Gastrocnemius medialis (tissue), 4 donors: ENCODE measurements at regions not wholly inside any gene's neighbourhood (a gene's known extent, or its start where the extent isn't known, plus 50 kb on each side); places are given as distances from the start of the nearest gene placed in this dataset.

ENCODE experiments used
- POLR2A ChIP-seq, 2 donors: fragments of 450-650 bp; IDR thresholded peaks; one replicate each; pipeline ENCODE4 v1.6.1; 2017; ENCODE audit warnings: antibody characterized with exemption in 2 of 2, mild to moderate bottlenecking in 2 of 2, moderate library complexity in 2 of 2
- TF ChIP-seq, protein P1 (sequence below), 5 experiments: fragments of 450-650 bp in 3 of 5; fragments of 200-600 bp in 2 of 5; sonication (generic) in 2 of 5; IDR thresholded peaks in 4 of 5; conservative IDR thresholded peaks in 1 of 5; 1 replicate in 4 of 5; 2 replicates in 1 of 5; pipeline ENCODE4 v1.5.1; 2016 to 2019; ENCODE audit warnings: antibody characterized with exemption in 5 of 5, mild to moderate bottlenecking in 3 of 5, moderate library complexity in 3 of 5

DNA sequence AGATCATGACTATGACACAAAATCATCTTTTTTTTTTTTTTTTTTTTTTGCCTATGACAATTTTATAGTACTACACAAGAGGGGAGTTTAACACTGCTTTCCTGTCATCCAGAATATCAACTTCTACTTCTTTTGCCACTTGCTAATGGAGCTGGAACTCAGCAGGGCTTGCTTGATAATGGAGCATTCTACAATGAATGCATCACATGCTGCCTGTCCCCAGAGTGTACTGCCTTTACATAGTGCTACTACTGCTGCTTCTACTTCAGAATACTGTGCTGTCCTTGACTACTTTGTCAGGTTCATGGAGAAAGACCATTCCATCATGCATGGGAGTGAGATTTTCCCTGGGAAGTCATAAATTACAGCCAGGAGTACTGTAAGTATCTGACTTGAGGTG is 338.6 kb upstream of the SEMA3A start:
- TF ChIP-seq, protein P1, sequence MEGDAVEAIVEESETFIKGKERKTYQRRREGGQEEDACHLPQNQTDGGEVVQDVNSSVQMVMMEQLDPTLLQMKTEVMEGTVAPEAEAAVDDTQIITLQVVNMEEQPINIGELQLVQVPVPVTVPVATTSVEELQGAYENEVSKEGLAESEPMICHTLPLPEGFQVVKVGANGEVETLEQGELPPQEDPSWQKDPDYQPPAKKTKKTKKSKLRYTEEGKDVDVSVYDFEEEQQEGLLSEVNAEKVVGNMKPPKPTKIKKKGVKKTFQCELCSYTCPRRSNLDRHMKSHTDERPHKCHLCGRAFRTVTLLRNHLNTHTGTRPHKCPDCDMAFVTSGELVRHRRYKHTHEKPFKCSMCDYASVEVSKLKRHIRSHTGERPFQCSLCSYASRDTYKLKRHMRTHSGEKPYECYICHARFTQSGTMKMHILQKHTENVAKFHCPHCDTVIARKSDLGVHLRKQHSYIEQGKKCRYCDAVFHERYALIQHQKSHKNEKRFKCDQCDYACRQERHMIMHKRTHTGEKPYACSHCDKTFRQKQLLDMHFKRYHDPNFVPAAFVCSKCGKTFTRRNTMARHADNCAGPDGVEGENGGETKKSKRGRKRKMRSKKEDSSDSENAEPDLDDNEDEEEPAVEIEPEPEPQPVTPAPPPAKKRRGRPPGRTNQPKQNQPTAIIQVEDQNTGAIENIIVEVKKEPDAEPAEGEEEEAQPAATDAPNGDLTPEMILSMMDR (IDR thresholded peaks at IDR 0.05 in 4 of 5, conservative IDR thresholded peaks at IDR 0.05 in 1 of 5): no peak
- no peak for TF ChIP-seq POLR2A (IDR thresholded peaks at IDR 0.05)
